GM12872 (cell line): ENCODE measurements at regions not wholly inside any gene's neighbourhood (a gene's known extent, or its start where the extent isn't known, plus 50 kb on each side); places are given as distances from the start of the nearest gene placed in this dataset.

Source experiments
- CTCF ChIP-seq: IDR thresholded peaks from 3 replicates; pipeline ENCODE4 v1.5.1; 2011; ENCODE audit warnings: low read depth, mild to moderate bottlenecking, low read length, moderate library complexity; ENCODE audit not compliant: insufficient read depth

- no peak for TF ChIP-seq CTCF
Observed at GRCh38 chr12:5165296-5165970, 121.8 kb downstream of the KCNA5 start.

- no peak for TF ChIP-seq CTCF
Observed at GRCh38 chr12:5166976-5167375, 123.3 kb downstream of the KCNA5 start.

DNA sequence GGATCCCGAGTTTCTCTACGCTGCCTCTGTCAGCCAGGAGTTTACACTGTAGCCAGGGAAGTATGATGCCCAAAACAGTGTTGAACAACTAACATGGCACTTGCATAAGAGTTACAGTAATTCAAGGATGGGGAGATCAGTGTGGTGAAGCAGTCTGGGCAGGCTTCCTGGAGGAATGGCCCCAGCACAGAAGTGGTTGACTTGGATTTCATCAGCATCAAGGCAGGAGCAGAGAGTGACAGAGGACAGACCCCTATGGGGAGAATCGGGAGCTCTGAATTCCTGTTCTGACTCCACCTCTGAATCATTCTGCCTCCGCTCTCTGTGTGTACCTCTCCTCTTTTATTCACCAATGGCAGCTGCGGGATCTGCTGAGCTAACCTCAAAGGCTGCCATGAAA lies 124.5 kb downstream of the KCNA5 start:
- no peak for TF ChIP-seq CTCF

DNA sequence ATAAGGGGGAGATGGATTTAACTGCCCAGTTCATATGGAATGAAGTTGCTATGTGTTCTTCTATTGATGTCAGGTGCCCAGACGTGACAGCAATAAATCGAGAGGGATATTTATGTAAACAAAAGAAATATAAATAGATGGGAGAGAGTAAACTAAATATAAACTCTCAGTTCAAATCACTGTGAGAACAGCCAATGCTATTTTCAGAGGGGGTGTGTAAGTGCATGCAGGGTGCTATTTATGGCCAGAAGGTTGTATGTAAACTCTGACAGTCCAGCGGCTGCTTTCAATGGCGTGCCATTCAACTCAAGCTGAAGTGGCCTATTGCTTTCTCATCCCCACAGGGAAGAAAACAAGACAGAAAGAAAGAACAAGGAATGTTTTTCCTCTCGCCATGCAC lies 127.2 kb downstream of the KCNA5 start:
- TF ChIP-seq CTCF: no peak

GRCh38 chr12:5171701-5172100 lies 128.0 kb downstream of the KCNA5 start:
- TF ChIP-seq CTCF: peak; percentile 49; the same call in 2 of the 3 replicates

DNA sequence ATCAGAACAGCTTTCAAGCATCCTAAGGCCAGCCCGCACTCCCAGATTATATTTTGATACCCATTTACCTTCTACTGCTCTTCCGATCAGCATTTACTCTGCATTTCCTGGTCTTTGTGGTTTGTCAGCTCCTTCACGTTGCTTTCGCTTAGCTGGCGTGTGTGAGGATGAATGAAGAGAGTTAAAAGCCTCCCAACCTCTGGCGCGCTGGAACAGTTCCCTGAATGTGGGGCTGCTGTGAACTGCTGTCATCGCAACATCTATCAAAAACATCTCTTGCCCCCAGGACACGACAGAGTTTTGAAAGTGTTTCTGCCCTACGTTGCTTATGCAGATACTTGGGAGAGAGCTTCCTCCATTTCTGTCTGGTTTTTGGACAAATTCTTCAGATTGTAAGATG lies 129.2 kb downstream of the KCNA5 start:
- no peak for TF ChIP-seq CTCF

- no peak for TF ChIP-seq CTCF
Observed at GRCh38 chr12:5173511-5174011, 129.9 kb downstream of the KCNA5 start.
